KMS-11 (cell line): ENCODE measurements at regions not wholly inside any gene's neighbourhood (a gene's known extent, or its start where the extent isn't known, plus 50 kb on each side); places are given as distances from the start of the nearest gene placed in this dataset.
"Not testable (repeated sequence)": the region's sequence is repeated elsewhere in the genome, so short reads cannot be mapped to it uniquely, and the experiment has no call there.

ENCODE experiments used
- H2AFZ ChIP-seq: fragments of 200-600 bp; sonication (generic); 2 replicates; pipeline ENCODE4 v1.6.1; 2016; ENCODE audit warnings: antibody characterized with exemption, mixed run types, low read depth
- H3K27ac ChIP-seq: fragments of 200-600 bp; sonication (generic); 2 replicates; pipeline ENCODE4 v1.6.1; 2016; ENCODE audit warnings: mild to moderate bottlenecking, mixed run types
- H3K27me3 ChIP-seq: fragments of 200-600 bp; sonication (generic); 2 replicates; pipeline ENCODE4 v1.6.1; 2017; ENCODE audit warnings: mild to moderate bottlenecking, low read depth, mixed run types, moderate library complexity; ENCODE audit not compliant: insufficient read depth
- H3K36me3 ChIP-seq: fragments of 200-600 bp; sonication (generic); 2 replicates; pipeline ENCODE4 v1.6.1; 2017; ENCODE audit warnings: mild to moderate bottlenecking, mixed run types; ENCODE audit not compliant: insufficient read depth
- H3K4me1 ChIP-seq: fragments of 200-600 bp; sonication (generic); 2 replicates; pipeline ENCODE4 v1.6.1; 2016; ENCODE audit warnings: mild to moderate bottlenecking, low read depth, mixed run types; ENCODE audit not compliant: poor library complexity, severe bottlenecking
- H3K4me2 ChIP-seq: fragments of 200-600 bp; sonication (generic); 2 replicates; pipeline ENCODE4 v1.7.0; 2016; ENCODE audit warnings: mild to moderate bottlenecking, mixed run types
- H3K4me3 ChIP-seq: fragments of 200-600 bp; sonication (generic); IDR thresholded peaks from 2 replicates; pipeline ENCODE4 v1.6.1; 2017; ENCODE audit warnings: low read depth, low read length, mixed read lengths; ENCODE audit not compliant: insufficient read depth
- H3K79me2 ChIP-seq: fragments of 200-600 bp; sonication (generic); 2 replicates; pipeline ENCODE4 v1.6.1; 2016; ENCODE audit warnings: low read depth, mixed run types; ENCODE audit not compliant: insufficient read depth
- H3K9ac ChIP-seq: fragments of 200-600 bp; sonication (generic); 2 replicates; pipeline ENCODE4 v1.6.1; 2016; ENCODE audit warnings: mild to moderate bottlenecking, mixed run types
- H4K20me1 ChIP-seq: fragments of 200-600 bp; sonication (generic); 2 replicates; pipeline ENCODE4 v1.6.1; 2016; ENCODE audit warnings: mild to moderate bottlenecking, mixed run types; ENCODE audit not compliant: insufficient read depth
- TF ChIP-seq, protein P1 (sequence below): fragments of 200-600 bp; sonication (generic); conservative IDR thresholded peaks from 2 replicates; pipeline ENCODE4 v1.6.1; 2017; ENCODE audit warnings: low read depth, mild to moderate bottlenecking, antibody characterized with exemption, low read length, moderate library complexity, mixed read lengths

DNA sequence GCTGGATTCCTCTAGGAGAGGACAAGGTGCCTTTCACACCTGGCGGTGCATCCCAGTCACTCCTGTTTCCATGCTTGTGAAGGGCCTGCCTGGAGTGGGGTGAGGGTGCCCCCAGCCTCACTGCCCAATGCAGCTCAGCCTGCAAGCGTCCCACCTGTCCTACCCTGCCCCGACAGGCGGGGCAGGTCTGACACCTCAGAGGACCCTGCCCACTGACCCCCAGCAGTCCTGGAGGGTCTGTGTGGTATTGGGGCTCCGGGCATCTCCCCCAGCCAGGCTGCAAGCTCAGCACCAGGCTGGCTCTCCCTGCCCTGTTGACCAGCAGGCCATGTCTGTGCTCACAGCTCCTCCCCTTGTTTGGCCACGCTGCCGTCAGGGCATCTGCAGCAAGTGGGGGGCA lies 194.9 kb downstream of the LIPI start:
- not testable (repeated sequence) for H3K4me1 ChIP-seq, H3K9ac ChIP-seq, H3K4me3 ChIP-seq, H3K79me2 ChIP-seq, H2AFZ ChIP-seq, H3K36me3 ChIP-seq, H3K27ac ChIP-seq, H3K27me3 ChIP-seq, H3K4me2 ChIP-seq, H4K20me1 ChIP-seq

DNA sequence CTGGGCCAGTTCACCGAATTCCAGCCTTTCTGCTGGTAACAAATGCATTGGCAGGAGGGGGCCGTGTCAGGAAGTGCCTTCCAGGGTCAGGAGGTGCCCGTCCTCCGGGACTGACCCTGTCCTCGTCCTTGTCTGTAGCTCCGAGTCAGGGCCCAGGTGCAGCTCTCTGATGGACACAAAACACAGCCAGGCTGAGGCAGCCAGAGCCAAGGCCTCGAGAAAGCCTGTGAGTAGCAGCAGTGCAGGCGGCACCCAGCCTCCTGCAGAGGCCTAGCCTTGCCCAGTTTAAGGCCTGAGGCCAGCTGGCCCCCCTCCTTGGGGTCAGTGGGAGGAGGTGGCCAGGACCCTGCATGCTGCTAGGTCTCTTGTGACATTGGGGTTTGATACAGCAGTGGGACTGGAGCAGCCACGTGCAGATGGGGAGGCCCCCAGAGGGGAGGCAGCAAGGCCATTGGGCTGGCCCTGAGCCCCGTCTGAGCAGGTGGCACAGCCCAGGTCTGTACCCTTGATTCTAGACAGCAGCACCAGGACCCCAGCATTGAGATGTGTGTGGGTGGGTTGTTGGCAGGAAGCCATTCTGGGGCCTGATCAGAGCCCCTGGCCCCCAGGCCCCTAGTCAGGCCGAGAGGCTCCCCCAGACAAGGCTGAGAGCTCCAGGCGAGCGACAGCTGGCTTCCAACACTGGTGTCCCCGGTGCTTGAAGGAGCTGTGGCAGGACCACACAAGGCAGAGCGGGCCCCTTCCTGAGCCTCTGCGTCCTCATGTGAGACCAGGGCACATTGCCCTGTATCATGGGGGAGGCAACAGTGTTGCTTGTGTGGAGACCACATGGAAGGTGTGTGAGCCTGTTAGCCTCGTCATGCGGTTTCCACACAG lies 196.9 kb downstream of the LIPI start:
- H4K20me1 ChIP-seq, H3K4me2 ChIP-seq, H3K4me3 ChIP-seq, H3K27ac ChIP-seq, H3K9ac ChIP-seq, H3K79me2 ChIP-seq, H3K36me3 ChIP-seq, H3K27me3 ChIP-seq, H3K4me1 ChIP-seq, H2AFZ ChIP-seq: not testable (repeated sequence)

DNA sequence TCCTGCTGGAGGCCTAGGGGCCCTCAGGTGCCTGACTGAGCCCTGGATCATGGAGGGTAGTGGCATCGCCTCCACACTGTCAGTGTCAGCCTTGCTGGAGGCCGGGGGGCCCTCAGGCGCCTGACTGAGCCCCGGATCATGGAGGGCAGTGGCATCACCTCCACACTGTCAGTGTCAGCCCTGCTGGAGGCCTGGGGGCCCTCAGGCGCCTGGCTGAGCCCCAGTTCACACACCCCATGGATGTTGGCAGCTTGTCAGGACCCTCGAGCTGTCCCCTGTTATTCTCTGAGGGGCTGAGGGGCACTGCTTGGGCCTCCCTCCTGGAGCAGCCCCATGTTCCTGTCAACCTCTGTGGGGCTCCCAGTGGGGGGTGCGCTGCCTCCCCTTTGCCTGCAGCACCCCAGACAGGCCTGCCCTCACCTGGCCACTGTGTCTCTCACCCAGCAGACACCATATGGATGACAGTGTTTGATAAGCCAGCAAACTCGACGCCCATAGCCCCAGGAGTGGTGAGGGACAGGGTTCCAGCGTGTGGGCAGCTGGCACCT lies 197.6 kb downstream of the LIPI start:
- no peaks in the 10 kb centered on the region for H4K20me1 ChIP-seq
- H3K4me1 ChIP-seq = no peaks in the 10 kb centered on the region
- no peaks in the 10 kb centered on the region for H3K36me3 ChIP-seq
- H3K27ac ChIP-seq = no peak overlapping the region
- H2AFZ ChIP-seq = no peak overlapping the region
- no peaks in the 10 kb centered on the region for H3K79me2 ChIP-seq
- TF ChIP-seq, protein P1, sequence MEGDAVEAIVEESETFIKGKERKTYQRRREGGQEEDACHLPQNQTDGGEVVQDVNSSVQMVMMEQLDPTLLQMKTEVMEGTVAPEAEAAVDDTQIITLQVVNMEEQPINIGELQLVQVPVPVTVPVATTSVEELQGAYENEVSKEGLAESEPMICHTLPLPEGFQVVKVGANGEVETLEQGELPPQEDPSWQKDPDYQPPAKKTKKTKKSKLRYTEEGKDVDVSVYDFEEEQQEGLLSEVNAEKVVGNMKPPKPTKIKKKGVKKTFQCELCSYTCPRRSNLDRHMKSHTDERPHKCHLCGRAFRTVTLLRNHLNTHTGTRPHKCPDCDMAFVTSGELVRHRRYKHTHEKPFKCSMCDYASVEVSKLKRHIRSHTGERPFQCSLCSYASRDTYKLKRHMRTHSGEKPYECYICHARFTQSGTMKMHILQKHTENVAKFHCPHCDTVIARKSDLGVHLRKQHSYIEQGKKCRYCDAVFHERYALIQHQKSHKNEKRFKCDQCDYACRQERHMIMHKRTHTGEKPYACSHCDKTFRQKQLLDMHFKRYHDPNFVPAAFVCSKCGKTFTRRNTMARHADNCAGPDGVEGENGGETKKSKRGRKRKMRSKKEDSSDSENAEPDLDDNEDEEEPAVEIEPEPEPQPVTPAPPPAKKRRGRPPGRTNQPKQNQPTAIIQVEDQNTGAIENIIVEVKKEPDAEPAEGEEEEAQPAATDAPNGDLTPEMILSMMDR = no peak
- no peak overlapping the region for H3K9ac ChIP-seq
- H3K4me3 ChIP-seq = no peak overlapping the region
- H3K27me3 ChIP-seq = no peaks in the 10 kb centered on the region
- H3K4me2 ChIP-seq = no peak overlapping the region

DNA sequence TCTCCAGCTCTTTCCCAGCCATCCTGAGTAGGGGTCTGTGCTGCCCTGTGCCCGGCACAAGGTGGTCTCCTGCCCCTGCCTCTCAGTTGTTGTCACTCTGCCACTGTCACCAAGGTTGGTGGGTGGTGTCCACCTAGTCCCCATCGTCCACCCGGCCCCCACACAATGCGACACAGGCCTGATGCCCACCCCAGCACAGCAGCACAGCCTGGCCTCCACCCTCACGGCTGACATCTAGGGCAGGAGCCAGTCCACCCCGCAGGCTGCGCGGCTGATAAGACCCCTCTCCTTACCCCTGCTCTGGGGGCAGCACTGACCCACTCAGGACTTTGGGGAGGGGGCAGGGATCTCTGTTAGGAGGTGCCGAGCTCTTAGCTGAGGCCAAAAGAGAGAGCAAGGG lies 198.3 kb downstream of the LIPI start:
- Histone ChIP-seq H3K79me2 (no peaks in the 10 kb centered on the region), H3K27me3 (no peaks in the 10 kb centered on the region), H3K4me1 (no peaks in the 10 kb centered on the region), H3K4me3 (no peak overlapping the region), H3K36me3 (no peaks in the 10 kb centered on the region), H3K9ac (no peak overlapping the region), H4K20me1 (no peaks in the 10 kb centered on the region), H3K4me2 (no peak overlapping the region), H3K27ac (no peak overlapping the region), H2AFZ (no peak overlapping the region)
- TF ChIP-seq, protein P1 = no peak

DNA sequence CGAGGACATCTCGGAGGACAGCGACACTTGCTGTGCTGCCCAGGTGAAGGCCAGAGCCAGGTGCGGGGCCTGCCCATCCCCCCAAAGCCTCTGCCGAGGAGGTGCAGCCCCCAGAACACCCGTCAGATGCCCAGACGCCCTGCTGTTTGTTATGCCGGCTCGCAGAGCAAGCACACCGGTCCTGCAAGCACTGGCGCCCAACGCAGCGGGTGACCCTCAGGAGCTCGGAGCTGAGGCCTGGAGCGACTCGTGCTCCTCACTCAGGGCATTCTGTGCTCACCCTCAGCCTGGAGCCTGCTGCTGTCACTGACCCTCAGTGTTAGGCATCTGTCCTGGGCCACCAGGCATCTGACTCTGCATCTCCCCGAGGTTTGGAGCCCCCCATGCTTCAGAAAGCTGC lies 199.0 kb downstream of the LIPI start:
- not testable (repeated sequence) for H4K20me1 ChIP-seq, H3K4me1 ChIP-seq, H3K27ac ChIP-seq, H3K4me2 ChIP-seq, H3K4me3 ChIP-seq, H3K27me3 ChIP-seq, H3K36me3 ChIP-seq, H3K9ac ChIP-seq, H3K79me2 ChIP-seq, H2AFZ ChIP-seq

DNA sequence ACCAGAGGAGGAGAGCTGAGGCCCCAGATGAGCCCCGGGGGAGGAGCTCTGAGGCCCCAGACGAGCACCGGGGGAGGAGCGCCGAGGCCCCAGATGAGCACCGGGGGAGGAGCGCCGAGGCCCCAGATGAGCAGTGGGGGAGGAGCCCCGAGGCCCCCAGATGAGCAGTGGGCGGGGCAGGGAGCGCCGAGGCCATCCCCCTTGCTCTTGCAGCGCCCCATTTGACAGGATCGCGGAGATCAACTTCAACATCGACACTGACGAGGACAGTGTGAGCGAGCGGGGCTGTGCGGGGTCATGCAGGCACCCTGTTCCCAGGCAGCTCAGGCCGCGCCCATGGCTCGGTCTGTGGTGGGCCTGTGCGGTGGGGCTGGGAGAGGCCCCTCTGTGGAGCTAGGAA lies 199.6 kb downstream of the LIPI start:
- H3K9ac ChIP-seq, H4K20me1 ChIP-seq, H2AFZ ChIP-seq, H3K36me3 ChIP-seq, H3K4me2 ChIP-seq, H3K27me3 ChIP-seq, H3K4me1 ChIP-seq, H3K27ac ChIP-seq, H3K4me3 ChIP-seq, H3K79me2 ChIP-seq: not testable (repeated sequence)
